Keratinocyte (primary cell): ENCODE measurements at regions not wholly inside any gene's neighbourhood (a gene's known extent, or its start where the extent isn't known, plus 50 kb on each side); places are given as distances from the start of the nearest gene placed in this dataset.

ENCODE experiments used
- DNase-seq: peaks from one replicate; pipeline ENCODE4 v3.0.0-alpha.2; 2011; ENCODE audit warnings: low read depth, missing footprints, low spot score
- FAIRE-seq: peaks from 2 replicates; lab custom pipeline; 2011; peaks lifted over from hg19 to GRCh38; lab: Jason Lieb, UNC
- H2AFZ ChIP-seq: 2 replicates; pipeline ENCODE4 v1.6.0; 2012; ENCODE audit warnings: low read length, control low read depth, inconsistent platforms; ENCODE audit not compliant: control insufficient read depth
- H3K27ac ChIP-seq: 2 replicates; pipeline ENCODE4 v1.5.1; 2011; ENCODE audit warnings: low read length; ENCODE audit not compliant: control insufficient read depth, insufficient read depth
- H3K27me3 ChIP-seq: 3 replicates; pipeline ENCODE4 v1.6.0; 2011; ENCODE audit warnings: low read length; ENCODE audit not compliant: control insufficient read depth, insufficient read depth; ENCODE audit errors: extremely low read depth
- H3K36me3 ChIP-seq, 2 experiments: 2 replicates in 1 of 2; 3 replicates in 1 of 2; pipeline ENCODE4 v1.5.1; 2011; ENCODE audit warnings: low read length in 2 of 2, mild to moderate bottlenecking in 1 of 2; ENCODE audit not compliant: control insufficient read depth in 2 of 2, insufficient read depth in 2 of 2; ENCODE audit errors: extremely low read depth in 1 of 2
- H3K4me1 ChIP-seq: 3 replicates; pipeline ENCODE4 v1.5.1; 2011; ENCODE audit warnings: low read length; ENCODE audit not compliant: control insufficient read depth, insufficient read depth; ENCODE audit errors: extremely low read depth
- H3K4me2 ChIP-seq: 3 replicates; pipeline ENCODE4 v1.6.0; 2011; ENCODE audit warnings: low read depth, low read length; ENCODE audit not compliant: control insufficient read depth, insufficient read depth; ENCODE audit errors: extremely low read depth
- H3K4me3 ChIP-seq, 3 experiments: fragments of 200-600 bp in 1 of 3; sonication (generic) in 1 of 3; 2 replicates in 2 of 3; 3 replicates in 1 of 3; pipeline ENCODE4 v1.5.1; 2011 to 2016; ENCODE audit warnings: low read length in 3 of 3, mild to moderate bottlenecking in 3 of 3, control low read depth in 2 of 3, inconsistent platforms in 1 of 3, low read depth in 1 of 3, mixed read lengths in 1 of 3, mixed run types in 1 of 3, moderate library complexity in 1 of 3; ENCODE audit not compliant: control insufficient read depth in 2 of 3, insufficient read depth in 2 of 3; ENCODE audit errors: extremely low read depth in 1 of 3
- H3K79me2 ChIP-seq: 2 replicates; pipeline ENCODE4 v1.6.0; 2012; ENCODE audit warnings: low read length; ENCODE audit not compliant: control insufficient read depth, insufficient read depth
- H3K9ac ChIP-seq: 3 replicates; pipeline ENCODE4 v1.6.0; 2011; ENCODE audit warnings: low read length; ENCODE audit not compliant: control insufficient read depth, insufficient read depth; ENCODE audit errors: extremely low read depth
- H3K9me1 ChIP-seq: 3 replicates; pipeline ENCODE4 v1.6.0; 2011; ENCODE audit warnings: low read length; ENCODE audit not compliant: control insufficient read depth, insufficient read depth; ENCODE audit errors: extremely low read depth
- H3K9me3 ChIP-seq: 2 replicates; pipeline ENCODE4 v1.5.1; 2012; ENCODE audit warnings: low read depth, low read length; ENCODE audit not compliant: control insufficient read depth
- H4K20me1 ChIP-seq: 3 replicates; pipeline ENCODE4 v1.6.0; 2011; ENCODE audit warnings: low read length; ENCODE audit not compliant: control insufficient read depth, insufficient read depth; ENCODE audit errors: extremely low read depth
- CTCF ChIP-seq, 3 experiments: IDR thresholded peaks in 1 of 3; conservative IDR thresholded peaks in 1 of 3; optimal IDR thresholded peaks in 1 of 3; 2 replicates in 2 of 3; 3 replicates in 1 of 3; pipeline versions ENCODE3 to v1.5.1; 2011; ENCODE audit warnings: low read length in 3 of 3, mild to moderate bottlenecking in 3 of 3, moderate library complexity in 2 of 3, control low read depth in 1 of 3, inconsistent platforms in 1 of 3; ENCODE audit not compliant: insufficient read depth in 2 of 3; ENCODE audit errors: extremely low read depth in 1 of 3
- EZH2 ChIP-seq: IDR thresholded peaks from one replicate; pipeline ENCODE4 v1.6.1; 2012; ENCODE audit warnings: inconsistent platforms, mild to moderate bottlenecking, low read length, moderate library complexity
- dilution Hi-C: fragments of 300-500 bp; cut with MboI; formaldehyde crosslinking; loops from one replicate; pipeline ENCODE4 v1.7.0; 2020; ENCODE audit warnings: low sequenced_read_pairs; ENCODE audit not compliant: extremely low pct_ligation_motif_present

DNA sequence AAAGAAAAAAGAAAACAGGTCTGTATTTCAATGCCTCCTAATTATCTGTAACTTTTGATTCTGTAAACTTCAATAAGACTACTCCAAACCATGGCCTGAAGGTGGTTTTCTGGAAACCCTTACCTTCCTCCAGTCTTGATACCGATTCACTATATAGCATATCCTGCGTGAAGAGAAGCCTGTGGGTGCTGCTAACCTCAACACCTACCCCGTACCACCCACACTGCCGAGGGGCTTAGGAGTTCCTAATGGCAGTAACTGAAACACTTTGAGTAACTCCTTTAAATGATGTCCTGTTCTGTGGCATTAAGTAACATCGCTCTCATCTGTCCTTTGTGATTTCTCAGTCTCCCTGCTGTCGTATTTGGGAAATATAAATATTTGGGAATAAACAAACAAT is 104.5 kb upstream of the CARMIL1 start:
- no peak overlapping the region for H2AFZ ChIP-seq
- DNase-seq (no peak), FAIRE-seq (no peak)
- H3K4me2 ChIP-seq = peak overlapping the region; percentile 51
- no peak for TF ChIP-seq CTCF (optimal IDR thresholded peaks at IDR 0.05 in 1 of 3, IDR thresholded peaks at IDR 0.05 in 1 of 3, conservative IDR thresholded peaks at IDR 0.05 in 1 of 3; ENCODE audit: extremely low read depth in 1 of 3, insufficient read depth in 2 of 3, low read length in 3 of 3)
- H3K9me3 ChIP-seq = no peaks in the 10 kb centered on the region
- no peaks in the 10 kb centered on the region for H3K36me3 ChIP-seq
- H3K9me1 ChIP-seq = no peaks in the 10 kb centered on the region
- no peaks in the 10 kb centered on the region for H3K27me3 ChIP-seq
- dilution Hi-C loops = no loop called here
- peaks cover 51% of the 10 kb centered on the region for H3K4me1 ChIP-seq
- H4K20me1 ChIP-seq = no peaks in the 10 kb centered on the region
- no peak overlapping the region for H3K4me3 ChIP-seq
- no peak overlapping the region for H3K9ac ChIP-seq
- peak overlapping the region; percentile 70 for H3K27ac ChIP-seq
- H3K79me2 ChIP-seq = no peaks in the 10 kb centered on the region

GRCh38 chr6:25175196-25175595 is 104.0 kb upstream of the CARMIL1 start:
- FAIRE-seq = peak; percentile 81
- H3K4me3 ChIP-seq = no peak overlapping the region
- no peaks in the 10 kb centered on the region for H3K79me2 ChIP-seq
- no peak overlapping the region for H3K9ac ChIP-seq
- dilution Hi-C loops = no loop called here
- H3K4me2 ChIP-seq = peak overlapping the region; percentile 63
- no peaks in the 10 kb centered on the region for H3K9me1 ChIP-seq
- TF ChIP-seq CTCF (optimal IDR thresholded peaks at IDR 0.05 in 1 of 3, IDR thresholded peaks at IDR 0.05 in 1 of 3, conservative IDR thresholded peaks at IDR 0.05 in 1 of 3; ENCODE audit: extremely low read depth in 1 of 3, insufficient read depth in 2 of 3, low read length in 3 of 3) (no peak), EZH2 (no peak)
- no peaks in the 10 kb centered on the region for H3K36me3 ChIP-seq
- peak; percentile 93 for DNase-seq
- H3K27ac ChIP-seq = peak overlapping the region; percentile 70
- peaks cover 51% of the 10 kb centered on the region for H3K4me1 ChIP-seq
- H3K27me3 ChIP-seq = no peaks in the 10 kb centered on the region
- peak overlapping the region; percentile 74 for H2AFZ ChIP-seq
- no peaks in the 10 kb centered on the region for H4K20me1 ChIP-seq
- no peaks in the 10 kb centered on the region for H3K9me3 ChIP-seq
